Activated CD8-positive, alpha-beta T cell treated with anti-CD3 and anti-CD28 coated beads, Interleukin-2, amount 10 ng/mL, durations not matched to agents 7 days and 5 days (primary cell): ENCODE measurements at regions not wholly inside any gene's neighbourhood (a gene's known extent, or its start where the extent isn't known, plus 50 kb on each side); places are given as distances from the start of the nearest gene placed in this dataset.
A peak's percentile ranks its signal among the peaks of the same experiment; 100 is the strongest.

Experiments
- ATAC-seq: fragments of 150-1000 bp; cut with Tn5 transposase; one replicate; pipeline ENCODE4 v1.10.0; 2021; ENCODE audit warnings: moderate library complexity
- CTCF ChIA-PET: fragments of 350-600 bp; sonication (Branson Sonifier 250); formaldehyde crosslinking; loops from one replicate; lab custom pipeline; 2021; ENCODE audit warnings: antibody characterized with exemption; lab: Charles Lee
- POLR2A ChIA-PET: fragments of 350-600 bp; sonication (Branson Sonifier 250); formaldehyde crosslinking; loops from one replicate; lab custom pipeline; 2021; ENCODE audit warnings: antibody characterized with exemption; lab: Charles Lee
- DNase-seq: peaks from one replicate; pipeline ENCODE4 v3.0.0-alpha.2; 2020
- H3K27ac Mint-ChIP-seq: one replicate; pipeline ENCODE4 v1.8.0; 2021; ENCODE audit warnings: mild to moderate bottlenecking, mixed read lengths
- H3K27me3 Mint-ChIP-seq: one replicate; pipeline ENCODE4 v1.8.0; 2021; ENCODE audit warnings: low read depth, mixed read lengths
- H3K36me3 Mint-ChIP-seq: one replicate; pipeline ENCODE4 v1.8.0; 2021; ENCODE audit warnings: low read depth, mixed read lengths
- H3K4me1 Mint-ChIP-seq: one replicate; pipeline ENCODE4 v1.8.0; 2021; ENCODE audit warnings: low read depth, mixed read lengths
- H3K4me3 Mint-ChIP-seq: one replicate; pipeline ENCODE4 v1.8.0; 2021; ENCODE audit warnings: mild to moderate bottlenecking, mixed read lengths
- H3K9me3 Mint-ChIP-seq: one replicate; pipeline ENCODE4 v1.8.0; 2022; ENCODE audit warnings: mixed read lengths; ENCODE audit not compliant: insufficient read depth

- Mint-ChIP-seq H3K4me1 (no peaks in the 10 kb centered on the region), H3K27me3 (no peaks in the 10 kb centered on the region)
- no peak for ATAC-seq
Observed at GRCh38 chr3:21357241-21357640, 393.8 kb downstream of the ZNF385D start.

GRCh38 chr3:21356402-21356801, 394.6 kb downstream of the ZNF385D start:
- peaks cover 6% of the 10 kb centered on the region for H3K9me3 Mint-ChIP-seq
- DNase-seq, result no peak
- no peaks in the 10 kb centered on the region for H3K36me3 Mint-ChIP-seq
- CTCF ChIA-PET, result no interaction called here
- H3K4me3 Mint-ChIP-seq, result no peak overlapping the region
- POLR2A ChIA-PET, result no interaction called here
- H3K27me3 Mint-ChIP-seq, result no peaks in the 10 kb centered on the region
- no peaks in the 10 kb centered on the region for H3K4me1 Mint-ChIP-seq
- no peak for ATAC-seq
- H3K27ac Mint-ChIP-seq, result no peak overlapping the region

More at GRCh38 chr3:21357241-21357640, 393.8 kb downstream of the ZNF385D start:
- ChIA-PET CTCF (no interaction called here), POLR2A (no interaction called here)
- Mint-ChIP-seq H3K36me3 (no peaks in the 10 kb centered on the region), H3K27ac (no peak overlapping the region), H3K4me3 (no peak overlapping the region), H3K9me3 (peaks cover 6% of the 10 kb centered on the region)
- DNase-seq, result no peak

- Mint-ChIP-seq H3K27ac (no peak overlapping the region), H3K4me1 (no peaks in the 10 kb centered on the region), H3K4me3 (no peak overlapping the region), H3K9me3 (peaks cover 4% of the 10 kb centered on the region), H3K27me3 (no peaks in the 10 kb centered on the region), H3K36me3 (no peaks in the 10 kb centered on the region)
- ChIA-PET CTCF (no interaction called here), POLR2A (no interaction called here)
- no peak for ATAC-seq
- no peak for DNase-seq
Observed at GRCh38 chr3:21345382-21345976, 405.5 kb downstream of the ZNF385D start.

- Mint-ChIP-seq H3K4me1 (no peaks in the 10 kb centered on the region), H3K27ac (no peak overlapping the region), H3K36me3 (no peaks in the 10 kb centered on the region), H3K9me3 (peaks cover 4% of the 10 kb centered on the region), H3K4me3 (no peak overlapping the region), H3K27me3 (no peaks in the 10 kb centered on the region)
- ATAC-seq (no peak), DNase-seq (no peak)
- CTCF ChIA-PET, result no interaction called here
- POLR2A ChIA-PET, result no interaction called here
Observed at GRCh38 chr3:21331857-21332256, 419.2 kb downstream of the ZNF385D start.

- H3K36me3 Mint-ChIP-seq, result no peaks in the 10 kb centered on the region
- ATAC-seq (no peak), DNase-seq (no peak)
- H3K27me3 Mint-ChIP-seq, result no peaks in the 10 kb centered on the region
- ChIA-PET CTCF (no interaction called here), POLR2A (no interaction called here)
- H3K4me1 Mint-ChIP-seq, result no peaks in the 10 kb centered on the region
- H3K4me3 Mint-ChIP-seq, result no peak overlapping the region
- peaks cover 4% of the 10 kb centered on the region for H3K9me3 Mint-ChIP-seq
- no peak overlapping the region for H3K27ac Mint-ChIP-seq
Observed at GRCh38 chr3:21331321-21331720, 419.7 kb downstream of the ZNF385D start.

GRCh38 chr3:21330293-21330692, 420.7 kb downstream of the ZNF385D start:
- Mint-ChIP-seq H3K36me3 (no peaks in the 10 kb centered on the region), H3K9me3 (peaks cover 4% of the 10 kb centered on the region), H3K4me3 (peak overlapping the region; percentile 6), H3K27ac (no peak overlapping the region), H3K4me1 (no peaks in the 10 kb centered on the region), H3K27me3 (no peaks in the 10 kb centered on the region)
- DNase-seq (no peak), ATAC-seq (no peak)
- ChIA-PET CTCF (no interaction called here), POLR2A (no interaction called here)

GRCh38 chr3:21328711-21329390, 422.2 kb downstream of the ZNF385D start:
- ATAC-seq (no peak), DNase-seq (no peak)
- Mint-ChIP-seq H3K4me3 (no peak overlapping the region), H3K27me3 (no peaks in the 10 kb centered on the region), H3K9me3 (peaks cover 4% of the 10 kb centered on the region), H3K27ac (no peak overlapping the region), H3K36me3 (no peaks in the 10 kb centered on the region), H3K4me1 (no peaks in the 10 kb centered on the region)
- ChIA-PET CTCF (no interaction called here), POLR2A (no interaction called here)

- ChIA-PET CTCF (no interaction called here), POLR2A (no interaction called here)
- ATAC-seq, result no peak
- DNase-seq, result no peak
- H3K4me1 Mint-ChIP-seq, result no peaks in the 10 kb centered on the region
- no peak overlapping the region for H3K27ac Mint-ChIP-seq
- no peaks in the 10 kb centered on the region for H3K36me3 Mint-ChIP-seq
- H3K9me3 Mint-ChIP-seq, result no peaks in the 10 kb centered on the region
- no peak overlapping the region for H3K4me3 Mint-ChIP-seq
- no peaks in the 10 kb centered on the region for H3K27me3 Mint-ChIP-seq
Observed at GRCh38 chr3:21326704-21327475, 424.1 kb downstream of the ZNF385D start.

- no peak for ATAC-seq
- Mint-ChIP-seq H3K4me1 (no peaks in the 10 kb centered on the region), H3K4me3 (no peak overlapping the region), H3K36me3 (no peaks in the 10 kb centered on the region), H3K27me3 (no peaks in the 10 kb centered on the region), H3K9me3 (peaks cover 9% of the 10 kb centered on the region), H3K27ac (no peak overlapping the region)
- CTCF ChIA-PET, result no interaction called here
- no peak for DNase-seq
- POLR2A ChIA-PET, result no interaction called here
Observed at GRCh38 chr3:21314688-21315087, 436.3 kb downstream of the ZNF385D start.

GRCh38 chr3:21310891-21311290, 440.1 kb downstream of the ZNF385D start:
- POLR2A ChIA-PET, result no interaction called here
- peaks cover 8% of the 10 kb centered on the region for H3K9me3 Mint-ChIP-seq
- no peak for ATAC-seq
- H3K4me3 Mint-ChIP-seq, result no peak overlapping the region
- H3K36me3 Mint-ChIP-seq, result no peaks in the 10 kb centered on the region
- no peak for DNase-seq
- no peak overlapping the region for H3K27ac Mint-ChIP-seq
- no peaks in the 10 kb centered on the region for H3K27me3 Mint-ChIP-seq
- H3K4me1 Mint-ChIP-seq, result no peaks in the 10 kb centered on the region
- CTCF ChIA-PET, result no interaction called here

- Mint-ChIP-seq H3K36me3 (no peaks in the 10 kb centered on the region), H3K27me3 (no peaks in the 10 kb centered on the region), H3K4me3 (no peak overlapping the region), H3K27ac (no peak overlapping the region), H3K4me1 (no peaks in the 10 kb centered on the region), H3K9me3 (peaks cover 8% of the 10 kb centered on the region)
- ATAC-seq (no peak), DNase-seq (no peak)
- ChIA-PET POLR2A (no interaction called here), CTCF (no interaction called here)
Observed at GRCh38 chr3:21310161-21310560, 440.8 kb downstream of the ZNF385D start.

GRCh38 chr3:21297304-21297703, 453.7 kb downstream of the ZNF385D start:
- Mint-ChIP-seq H3K27ac (no peak overlapping the region), H3K4me1 (no peaks in the 10 kb centered on the region), H3K27me3 (no peaks in the 10 kb centered on the region), H3K9me3 (no peaks in the 10 kb centered on the region), H3K36me3 (no peaks in the 10 kb centered on the region), H3K4me3 (no peak overlapping the region)
- POLR2A ChIA-PET, result no interaction called here
- DNase-seq, result no peak
- no peak for ATAC-seq
- CTCF ChIA-PET, result no interaction called here
